Suppressor macrophage (primary cell): ENCODE measurements at regions not wholly inside any gene's neighbourhood (a gene's known extent, or its start where the extent isn't known, plus 50 kb on each side); places are given as distances from the start of the nearest gene placed in this dataset.

Experiments used
- DNase-seq, 4 experiments: peaks; one replicate each; pipeline ENCODE4 v3.0.0-alpha.2; 2020 to 2022

DNA sequence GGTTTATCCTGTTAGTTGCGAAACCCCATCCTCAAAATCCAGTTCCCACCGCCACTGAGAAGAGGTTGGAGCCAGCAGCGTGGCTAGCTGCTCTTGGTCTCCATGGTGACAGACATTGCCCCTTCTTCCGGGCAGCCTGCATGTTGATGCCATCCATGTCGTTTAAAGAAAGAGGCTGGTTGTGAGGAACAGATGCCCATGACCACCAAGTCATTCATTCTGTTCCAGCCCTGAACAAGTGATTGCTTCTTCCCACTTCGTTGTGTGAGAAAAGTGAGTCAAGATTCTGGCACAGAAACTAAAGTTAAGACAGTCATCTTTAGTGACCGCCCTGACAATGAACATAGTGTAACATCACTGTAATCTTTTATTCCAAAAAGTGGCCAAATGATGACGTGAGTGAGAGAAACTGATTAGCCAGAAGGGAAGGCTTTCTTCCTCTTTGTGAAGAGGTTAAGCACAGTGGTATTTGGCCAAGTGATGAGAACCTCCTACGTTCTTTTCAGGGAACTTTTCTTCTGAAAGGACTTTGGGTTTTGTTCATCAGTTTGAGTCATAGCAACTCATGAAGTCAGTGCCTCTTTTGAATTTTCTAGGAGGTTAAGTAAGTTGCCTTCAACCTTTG is 272.5 kb downstream of the GALR1 start:
- peak in 1 of 4 experiments; percentile 3 for DNase-seq

DNA sequence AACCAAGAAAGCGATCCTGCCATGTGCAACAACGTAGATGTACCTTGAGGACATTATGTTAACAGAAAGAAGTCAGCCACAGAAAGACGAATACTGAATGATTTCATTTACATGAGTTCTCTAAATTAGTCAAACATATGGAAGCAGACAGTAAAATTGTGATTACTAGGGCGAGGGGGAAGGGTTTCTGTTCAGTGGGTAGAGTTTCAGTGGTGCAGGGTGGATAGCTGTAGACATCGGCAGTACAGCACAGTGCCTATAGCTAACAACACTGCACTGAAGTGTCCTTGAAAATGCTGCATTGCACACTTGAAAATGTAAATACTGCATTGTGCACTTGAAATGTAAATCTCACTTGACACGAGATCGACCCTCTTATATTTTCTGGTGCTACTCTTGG is 275.3 kb downstream of the GALR1 start:
- DNase-seq: no peak

DNA sequence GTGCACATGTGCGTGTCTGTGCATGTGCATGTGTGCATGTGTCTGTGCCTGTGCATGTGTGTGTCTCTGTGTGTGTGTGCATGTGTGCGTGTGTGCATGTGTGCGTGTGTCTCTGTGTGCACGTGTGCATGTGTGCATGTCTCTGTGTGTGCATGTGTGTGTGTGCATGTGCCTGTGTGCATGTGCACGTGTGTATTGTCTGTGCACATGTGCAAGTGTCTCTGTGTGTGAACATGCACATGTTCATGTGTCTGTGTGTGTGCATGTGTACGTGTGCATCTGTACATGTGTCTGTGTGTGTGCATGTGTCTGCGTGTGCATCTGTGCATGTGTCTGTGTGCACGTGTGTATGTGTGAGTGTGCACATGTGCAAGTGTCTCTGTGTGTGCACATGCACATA is 277.3 kb downstream of the GALR1 start:
- DNase-seq: no peak

DNA sequence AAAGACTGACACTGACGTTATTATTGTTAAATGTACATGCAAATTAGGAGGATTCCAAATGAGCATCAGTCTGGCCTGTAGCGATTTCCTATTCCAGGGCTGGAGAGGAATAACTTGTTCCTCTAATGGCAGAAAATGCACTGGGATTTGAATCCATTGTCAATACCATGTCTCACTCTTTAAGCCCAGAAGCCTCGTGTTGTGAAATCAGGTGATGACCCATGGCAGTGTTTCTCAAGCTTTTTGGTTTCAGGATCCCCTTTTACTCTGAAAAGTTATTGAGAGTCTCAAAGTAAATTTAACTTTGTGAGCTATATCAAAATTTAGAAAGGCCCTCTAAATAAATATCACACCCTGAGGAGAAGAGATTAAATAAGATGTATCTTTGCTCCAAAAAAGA is 279.2 kb downstream of the GALR1 start:
- peak; percentile 31 to 63 (median 50) for DNase-seq

DNA sequence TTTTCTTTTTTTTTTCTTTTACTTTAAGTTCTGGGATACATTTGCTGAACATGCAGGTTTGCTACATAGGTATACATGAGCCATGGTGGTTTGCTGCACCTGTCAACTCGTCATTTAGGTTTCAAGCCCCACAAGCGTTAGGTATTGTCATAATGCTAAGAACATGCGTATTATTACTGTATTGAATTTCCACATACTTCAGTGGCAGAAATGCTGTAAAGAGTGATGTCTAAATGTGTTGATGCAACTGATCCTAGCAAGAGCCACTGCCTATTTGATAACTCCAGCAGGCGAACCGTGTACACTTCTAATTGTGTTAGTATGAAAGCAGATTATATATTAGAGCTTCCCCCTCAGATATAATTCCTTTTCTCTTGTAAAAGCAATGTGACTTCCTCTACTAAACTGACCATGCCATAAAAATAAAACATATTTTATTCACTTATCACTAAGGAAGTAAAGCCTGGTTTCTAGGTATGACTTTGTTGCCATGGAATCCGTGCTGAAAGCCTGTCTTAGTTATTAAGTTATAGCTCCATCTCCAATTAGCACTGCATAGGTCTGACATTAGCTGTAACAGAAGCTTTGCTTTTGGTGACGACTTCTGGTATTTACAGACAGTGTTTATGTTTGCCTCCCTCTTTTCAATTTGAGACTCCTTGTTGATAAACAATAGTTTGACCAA is 280.0 kb downstream of the GALR1 start:
- no peak for DNase-seq

DNA sequence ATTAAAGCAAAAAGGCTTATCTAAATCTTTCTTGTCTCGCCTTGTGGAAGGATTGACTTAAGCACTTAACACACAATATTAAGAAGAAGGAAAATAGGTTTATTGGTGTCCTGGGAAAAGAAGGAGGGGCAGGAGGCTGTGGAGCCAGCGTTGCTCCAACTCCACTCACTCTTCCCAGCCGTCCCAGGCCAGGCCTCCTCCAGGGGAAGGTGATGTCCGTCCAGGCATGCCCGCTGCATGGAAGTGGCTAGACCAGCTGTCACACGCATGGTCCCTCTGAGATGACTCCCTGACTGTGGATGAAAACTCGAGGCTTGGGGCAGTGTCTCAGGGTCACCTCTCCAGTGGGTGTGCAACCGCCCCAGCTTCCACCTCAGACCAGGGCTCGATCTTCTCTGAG is 281.1 kb downstream of the GALR1 start:
- no peak for DNase-seq

DNA sequence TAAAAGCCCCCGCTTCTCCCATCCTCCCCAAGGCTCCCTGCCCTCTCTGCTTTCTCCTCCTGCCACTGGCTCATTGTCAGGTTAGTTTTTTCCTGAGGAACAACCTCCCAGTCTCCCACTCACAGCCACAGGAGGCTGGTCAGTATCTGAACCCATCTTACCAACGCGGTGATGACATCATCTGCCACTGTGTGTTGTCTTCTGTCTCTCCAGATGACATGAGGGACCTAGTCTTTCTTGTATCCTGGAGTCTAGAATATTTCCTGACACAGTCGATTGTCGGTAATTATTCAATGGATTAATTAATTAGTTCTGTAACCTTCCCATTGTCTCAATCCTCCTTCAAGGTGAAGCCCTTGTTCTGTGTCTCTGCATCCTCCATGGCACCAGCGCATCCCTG is 290.2 kb downstream of the GALR1 start:
- DNase-seq: no peak

DNA sequence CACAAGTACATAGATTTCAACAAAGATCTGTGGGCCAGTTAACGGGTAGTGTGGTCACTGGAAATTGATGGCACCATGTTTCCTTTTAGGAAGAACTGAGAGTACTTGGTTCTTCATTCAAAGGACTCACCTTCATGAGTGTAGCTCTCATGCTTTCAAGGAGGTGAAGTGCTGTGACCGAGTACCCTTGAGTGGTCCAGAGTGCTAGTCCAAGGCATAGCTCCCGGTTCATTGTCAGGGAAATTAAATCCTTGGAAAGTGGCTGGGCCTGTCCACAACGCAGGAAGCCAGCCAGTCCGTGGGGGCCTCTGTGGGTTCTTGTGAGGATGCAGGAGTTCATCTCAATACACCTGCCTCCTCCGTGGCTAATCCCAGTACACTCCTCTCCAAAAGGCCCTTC is 295.1 kb downstream of the GALR1 start:
- no peak for DNase-seq

DNA sequence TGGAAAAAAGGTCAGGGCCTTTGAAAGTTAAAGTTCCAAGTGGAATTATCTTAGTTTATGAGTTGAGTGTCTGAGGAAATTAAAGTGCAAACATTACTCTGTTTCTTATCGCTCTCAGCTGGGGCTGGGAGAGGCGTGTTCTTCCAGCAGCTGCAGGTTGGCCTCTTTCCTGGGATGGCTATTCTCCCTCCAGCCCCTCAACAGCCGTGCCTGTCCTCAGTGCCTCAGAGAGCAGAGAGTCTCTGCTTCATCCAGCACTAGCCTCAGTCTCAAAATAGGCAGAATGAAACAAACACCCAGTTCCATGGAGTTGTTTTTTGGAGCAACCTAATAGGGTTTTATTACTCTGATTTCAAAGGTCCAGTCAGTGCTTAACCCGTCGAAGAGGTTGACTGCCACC is 298.1 kb downstream of the GALR1 start:
- DNase-seq: no peak

DNA sequence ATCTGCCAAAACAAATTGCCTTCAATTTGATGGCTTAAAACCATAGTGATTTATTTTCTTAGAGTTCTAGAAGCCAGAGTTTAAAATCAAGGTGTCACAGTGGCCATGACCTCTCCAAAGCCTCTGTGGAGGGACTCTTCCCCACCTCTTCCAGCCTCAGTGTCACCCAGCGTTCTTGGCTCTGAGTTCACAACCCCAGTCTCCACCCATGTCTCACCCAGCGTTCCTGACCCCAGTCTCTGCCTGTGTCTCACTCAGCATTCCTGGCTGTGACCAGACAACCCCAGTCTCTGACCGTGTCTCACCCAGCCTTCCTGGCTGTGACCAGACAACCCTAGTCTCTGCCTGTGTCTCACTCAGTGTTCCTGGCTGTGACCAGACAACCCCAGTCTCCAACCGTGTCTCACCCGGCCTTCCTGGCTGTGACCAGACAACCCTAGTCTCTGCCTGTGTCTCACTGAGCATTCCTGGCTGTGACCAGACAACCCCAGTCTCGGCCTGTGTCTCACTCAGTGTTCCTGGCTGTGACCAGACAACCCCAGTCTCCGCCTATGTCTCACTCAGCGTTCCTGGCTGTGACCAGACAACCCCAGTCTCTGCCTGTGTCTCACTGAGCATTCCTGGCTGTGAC is 299.3 kb downstream of the GALR1 start:
- no peak for DNase-seq

DNA sequence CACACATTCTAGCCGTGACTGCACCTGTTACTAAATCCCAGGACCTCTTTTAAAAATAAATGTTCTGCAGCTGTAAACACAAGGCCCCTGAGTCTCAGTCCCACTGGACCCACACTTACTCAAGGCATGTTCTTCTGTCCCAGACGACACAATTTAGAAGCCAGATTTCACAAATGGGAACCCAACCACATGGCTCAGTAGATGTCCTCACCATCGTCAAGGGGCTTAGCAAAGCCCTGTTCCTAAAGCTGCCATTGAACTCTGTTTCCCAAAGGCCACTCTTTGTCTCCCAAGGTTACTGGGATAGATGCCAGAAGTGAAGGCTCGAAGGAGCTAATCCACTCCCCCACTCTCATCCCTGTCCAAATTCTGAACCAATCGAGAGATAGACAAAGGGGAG is 301.0 kb downstream of the GALR1 start:
- DNase-seq: no peak

DNA sequence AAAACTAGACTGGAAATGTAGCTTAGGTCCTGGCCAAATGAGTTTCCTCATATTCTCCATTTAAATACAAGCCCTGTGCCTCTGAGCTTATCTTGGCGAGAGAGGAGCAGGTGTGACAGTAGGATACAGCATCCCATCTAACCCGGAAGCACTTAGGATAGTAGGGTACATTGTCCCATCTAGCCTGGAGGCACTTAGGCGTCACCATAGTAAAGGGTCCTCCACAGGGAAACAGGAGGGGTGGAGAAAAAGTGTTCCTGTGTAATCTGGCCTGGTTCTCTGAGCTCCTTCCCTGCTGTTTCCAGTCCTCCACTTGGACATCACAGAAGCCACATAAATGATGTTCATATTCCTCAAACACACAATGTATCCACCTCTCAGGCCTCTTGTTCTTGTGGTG is 301.4 kb downstream of the GALR1 start:
- no peak for DNase-seq

DNA sequence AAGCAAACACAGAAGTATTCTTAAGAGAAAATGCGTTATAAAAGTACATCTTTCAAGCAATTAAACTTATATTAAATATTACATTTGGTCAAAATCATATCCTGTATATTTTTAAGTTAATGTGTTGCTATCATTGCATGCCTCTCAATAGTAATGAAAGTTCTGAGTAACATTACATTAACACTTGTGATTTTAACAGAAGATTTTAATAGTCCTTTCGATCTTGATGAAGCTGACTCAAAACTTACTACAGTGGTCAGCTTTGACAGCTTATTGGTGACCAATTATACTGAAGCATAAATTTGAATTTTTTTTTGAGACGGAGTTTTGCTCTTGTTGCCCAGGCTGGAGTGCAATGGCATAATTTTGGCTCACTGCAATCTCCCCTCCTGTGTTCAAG is 303.3 kb downstream of the GALR1 start:
- DNase-seq: no peak

DNA sequence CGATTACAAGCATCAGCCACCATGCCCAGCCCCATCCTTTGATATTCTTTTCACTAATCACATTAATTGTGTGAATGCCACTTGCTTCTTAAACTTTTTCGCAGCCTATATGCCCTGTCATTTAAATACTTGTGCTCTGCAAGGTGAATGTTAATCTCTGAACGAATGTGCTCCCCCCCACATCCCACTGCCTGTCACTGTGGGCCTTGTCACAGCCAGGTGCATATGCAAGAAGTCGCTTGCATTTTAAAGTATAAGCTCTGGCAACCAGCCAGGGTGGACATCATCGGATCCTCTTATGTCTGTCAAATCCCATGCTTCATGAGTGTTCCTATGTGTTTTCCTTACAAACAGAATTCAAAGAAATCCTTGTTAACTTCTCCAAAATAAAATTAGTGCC is 304.4 kb downstream of the GALR1 start:
- DNase-seq: no peak

DNA sequence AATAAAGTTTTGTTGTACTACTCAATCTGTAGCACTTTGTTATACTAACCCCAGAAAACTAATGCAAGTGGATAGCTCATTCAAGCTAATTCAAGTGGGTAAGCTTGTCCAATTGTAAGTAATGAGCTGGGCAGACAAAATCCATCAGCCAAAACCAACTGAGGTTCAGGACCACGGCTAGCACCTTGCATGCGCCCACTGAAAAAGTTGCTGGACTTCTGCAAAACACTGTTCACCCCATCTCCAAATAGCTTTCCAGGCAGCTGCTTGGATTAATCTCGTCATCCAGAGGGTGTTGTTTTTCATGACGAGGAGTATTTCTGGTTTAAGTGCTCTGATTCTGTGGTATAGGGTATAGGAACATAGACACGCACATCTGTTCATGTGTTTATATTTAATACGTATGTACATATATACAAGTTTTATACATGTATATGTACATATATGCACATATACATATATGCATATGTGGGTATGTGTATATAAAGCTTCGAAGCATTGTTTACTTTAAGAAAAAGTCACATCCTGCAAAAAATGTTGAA is 307.5 kb downstream of the GALR1 start:
- DNase-seq: peak in 2 of 4 experiments; percentile 7 to 10

DNA sequence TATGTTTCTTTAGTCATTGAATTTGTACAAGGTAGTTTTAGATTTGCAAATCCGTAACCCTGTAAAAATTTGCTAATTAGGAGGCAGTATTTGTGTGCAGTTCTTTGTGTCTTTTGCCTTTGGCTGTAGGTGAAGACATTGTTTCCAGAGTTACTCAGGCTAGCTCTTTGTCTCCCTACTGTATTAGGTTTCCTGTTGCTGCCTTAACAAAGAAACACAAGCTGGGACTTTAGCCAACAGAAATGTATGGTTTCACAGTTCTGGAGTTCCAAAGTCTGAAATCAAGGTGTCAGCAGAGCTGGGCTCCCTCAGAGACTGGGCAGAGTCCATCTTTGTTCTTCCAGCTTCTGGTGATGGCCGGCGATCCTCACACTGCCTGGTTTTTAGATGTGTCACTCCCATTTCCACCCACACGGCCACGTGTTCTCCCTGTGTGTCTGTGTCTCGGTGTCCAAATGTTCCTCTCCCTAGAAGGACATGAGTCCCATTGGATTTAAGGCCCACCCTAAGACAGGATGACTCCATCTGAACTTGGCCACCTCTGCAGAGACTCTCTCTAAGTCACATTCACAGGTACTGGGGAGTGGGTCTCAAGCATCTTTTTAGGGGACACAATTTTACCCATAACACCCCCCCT is 309.7 kb downstream of the GALR1 start:
- no peak for DNase-seq

DNA sequence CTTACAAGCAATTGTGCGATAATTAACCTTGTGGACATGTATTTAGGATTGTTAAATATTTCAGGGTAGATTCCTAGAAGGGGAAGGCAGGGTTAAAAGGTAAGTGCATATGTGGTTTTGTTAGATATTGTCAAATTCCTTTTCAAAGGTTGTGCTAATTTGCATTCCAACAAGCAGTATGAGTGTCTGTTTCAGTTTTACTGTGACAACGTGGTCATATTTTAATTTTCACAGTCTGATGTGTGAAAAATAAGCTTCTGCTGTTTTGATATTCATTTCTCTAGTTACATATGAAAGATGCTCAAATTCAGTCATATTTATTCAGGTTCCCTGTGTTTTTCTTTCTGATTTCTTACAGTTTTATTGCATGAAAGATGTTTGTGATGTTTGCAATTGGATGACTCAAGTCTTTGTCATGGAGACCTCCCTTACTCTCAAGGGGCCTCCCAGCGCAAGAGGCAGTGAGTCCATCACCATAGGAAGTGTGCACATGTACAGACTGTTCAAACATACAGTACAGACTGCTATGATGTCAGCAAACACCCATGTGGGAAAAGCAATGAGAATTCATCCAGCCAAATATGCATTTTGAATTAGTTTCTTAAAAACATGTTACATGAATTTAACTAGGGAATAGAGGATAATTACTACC is 310.8 kb downstream of the GALR1 start:
- DNase-seq: no peak

DNA sequence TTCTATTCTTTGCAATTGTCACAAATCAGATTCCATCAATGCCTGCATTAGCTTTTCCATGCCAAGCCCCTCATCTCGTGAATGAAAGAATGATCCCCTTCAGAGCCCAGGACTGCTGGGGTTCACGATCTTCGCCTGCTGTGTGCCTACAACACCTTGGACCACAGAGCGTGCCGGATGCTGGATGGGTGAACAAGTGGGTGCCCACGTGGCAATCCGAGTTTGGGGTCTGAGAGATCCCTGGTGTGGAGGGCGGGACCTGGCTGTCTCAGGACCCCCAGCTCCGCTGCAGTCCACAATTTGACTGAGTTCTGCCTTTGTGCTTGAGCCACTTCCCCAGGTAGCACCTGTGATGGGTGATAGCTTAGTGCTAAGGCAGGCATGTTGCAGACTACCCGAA is 317.0 kb downstream of the GALR1 start:
- no peak for DNase-seq

DNA sequence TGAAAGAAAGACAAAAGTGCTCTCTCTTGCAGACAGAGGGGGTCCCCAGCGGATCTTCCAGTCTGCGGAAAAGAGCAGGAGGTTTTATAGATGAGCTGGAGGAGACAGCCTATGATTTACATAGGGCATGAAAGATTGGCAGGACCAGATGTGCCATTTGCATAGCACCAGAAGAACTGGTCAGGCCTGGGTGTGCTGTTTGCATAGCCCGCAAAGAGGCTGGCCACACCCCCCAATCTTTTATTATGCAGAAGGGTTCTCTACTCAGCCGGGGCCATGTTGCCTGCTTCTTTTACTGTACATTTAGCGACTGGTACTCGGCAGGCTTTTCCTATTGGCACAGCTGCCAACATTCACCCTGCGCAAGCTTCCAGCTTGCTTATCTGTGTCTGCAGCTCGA is 317.6 kb downstream of the GALR1 start:
- DNase-seq: no peak

DNA sequence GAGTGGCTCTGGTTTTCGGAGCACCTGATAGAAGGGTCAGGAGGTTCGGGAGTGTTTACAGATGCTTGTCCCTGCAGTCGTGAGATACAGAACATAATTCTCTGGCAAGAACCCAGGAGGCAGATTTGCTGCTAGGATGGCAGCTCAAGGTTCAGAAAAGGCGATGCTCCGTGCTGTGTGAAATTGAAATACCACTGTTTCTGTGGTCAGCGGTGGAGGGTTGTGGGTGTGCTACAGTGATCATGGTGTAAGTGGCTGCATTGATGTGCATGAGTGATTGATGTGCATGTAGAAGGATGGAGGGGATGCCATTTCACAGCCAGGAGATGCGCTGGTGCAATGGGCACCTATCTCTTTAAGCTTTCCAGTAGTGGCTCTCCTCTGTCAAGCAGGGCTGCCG is 322.1 kb downstream of the GALR1 start:
- DNase-seq: no peak

DNA sequence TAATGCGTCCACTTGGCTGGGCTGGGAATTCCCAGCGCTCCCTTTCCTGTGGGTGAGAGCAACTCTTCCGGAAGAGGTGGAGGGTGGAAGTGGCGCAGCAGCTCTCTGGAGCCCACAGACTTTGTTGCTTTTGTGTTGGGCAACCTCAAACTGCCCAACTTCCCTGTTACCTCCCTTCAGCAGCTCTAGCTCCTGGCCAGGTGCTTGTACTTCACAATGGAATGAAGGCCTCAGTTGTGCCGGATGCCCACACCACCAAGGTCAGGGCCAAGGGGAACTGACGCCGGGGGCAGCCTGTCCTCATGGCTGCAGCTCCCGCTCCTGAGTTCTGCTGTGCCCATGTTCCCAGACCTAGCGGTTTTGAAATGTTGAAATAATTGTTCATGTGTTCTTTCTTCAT is 322.9 kb downstream of the GALR1 start:
- DNase-seq: no peak

DNA sequence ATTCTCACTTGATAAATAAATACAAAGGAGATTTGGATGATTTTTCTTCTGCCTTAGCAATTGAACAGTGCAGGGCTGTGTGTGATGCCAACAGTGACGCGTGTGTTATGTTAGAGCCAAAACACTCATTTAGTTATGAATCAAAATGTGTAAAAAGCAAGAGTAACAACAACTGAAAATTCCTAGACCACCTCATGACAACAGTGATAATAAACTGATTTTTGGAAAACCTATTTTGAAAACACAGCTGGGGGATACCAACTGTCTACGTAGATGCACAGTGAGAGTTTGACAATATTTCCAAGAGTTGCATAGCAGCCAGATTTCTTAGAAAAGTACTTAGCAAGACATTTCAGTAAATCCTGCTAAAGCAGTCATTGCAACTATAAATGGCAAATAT is 323.9 kb downstream of the GALR1 start:
- DNase-seq: no peak

DNA sequence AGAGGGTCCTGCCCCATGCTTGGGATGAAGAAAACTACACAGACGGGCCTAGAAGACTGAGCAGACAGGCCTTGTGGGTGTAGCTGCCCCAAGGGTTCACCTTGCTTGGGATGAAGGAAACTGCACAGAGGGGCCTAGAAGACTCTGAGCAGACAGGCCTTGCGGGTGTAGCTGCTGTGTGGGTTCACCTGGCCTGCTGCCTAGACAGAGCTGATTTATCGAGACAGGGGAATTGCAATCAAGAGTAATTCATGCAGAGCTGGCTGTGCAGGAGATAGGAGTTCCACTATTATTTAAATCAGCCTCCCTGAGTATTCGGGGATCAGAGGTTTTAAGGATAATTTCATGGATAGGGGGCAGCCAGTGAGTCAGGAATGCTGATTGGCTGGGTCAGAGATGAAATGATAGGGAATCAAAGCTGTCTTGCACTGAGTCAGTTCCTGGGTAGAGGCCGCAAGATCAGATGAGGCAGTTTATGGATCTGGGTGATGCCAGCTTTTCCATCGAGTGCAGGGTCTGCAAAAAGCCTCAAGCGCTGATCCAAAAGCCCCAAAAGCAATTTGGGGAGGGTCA is 341.4 kb downstream of the GALR1 start:
- no peak for DNase-seq
